ENCODE measurements at regions not wholly inside any gene's neighbourhood (a gene's known extent, or its start where the extent isn't known, plus 50 kb on each side); places are given as distances from the start of the nearest gene placed in this dataset.
"Not testable (repeated sequence)": the region's sequence is repeated elsewhere in the genome, so short reads cannot be mapped to it uniquely, and the experiment has no call there.

GRCh38 chr4:115179438-115180062 lies 66.1 kb upstream of the NDST4 start:
- FAIRE-seq; DNase-seq (ENCODE audit: low spot score): not testable (repeated sequence)

DNA sequence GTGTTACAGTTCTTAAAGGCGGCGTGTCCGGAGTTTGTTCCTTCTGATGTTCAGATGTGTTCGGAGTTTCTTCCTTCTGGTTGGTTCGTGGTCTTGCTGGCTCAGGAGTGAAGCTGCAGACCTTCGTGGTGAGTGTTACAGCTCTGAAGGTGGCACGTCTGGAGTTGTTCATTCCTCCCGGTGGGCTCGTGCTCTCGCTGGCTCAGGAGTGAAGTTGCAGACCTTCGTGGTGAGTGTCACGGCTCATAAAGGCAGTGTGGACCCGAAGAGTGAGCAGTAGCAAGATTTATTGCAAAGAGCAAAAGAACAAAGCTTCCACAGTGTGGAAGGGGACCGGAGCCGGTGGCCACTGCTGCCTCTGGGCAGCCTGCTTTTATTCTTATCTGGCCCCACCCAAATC lies 65.3 kb upstream of the NDST4 start:
- FAIRE-seq; DNase-seq (ENCODE audit: low spot score): not testable (repeated sequence)

- DNase-seq (ENCODE audit: low spot score) (no peak), FAIRE-seq (no peak)
Observed at GRCh38 chr4:115171220-115171619, 57.8 kb upstream of the NDST4 start.

DNA sequence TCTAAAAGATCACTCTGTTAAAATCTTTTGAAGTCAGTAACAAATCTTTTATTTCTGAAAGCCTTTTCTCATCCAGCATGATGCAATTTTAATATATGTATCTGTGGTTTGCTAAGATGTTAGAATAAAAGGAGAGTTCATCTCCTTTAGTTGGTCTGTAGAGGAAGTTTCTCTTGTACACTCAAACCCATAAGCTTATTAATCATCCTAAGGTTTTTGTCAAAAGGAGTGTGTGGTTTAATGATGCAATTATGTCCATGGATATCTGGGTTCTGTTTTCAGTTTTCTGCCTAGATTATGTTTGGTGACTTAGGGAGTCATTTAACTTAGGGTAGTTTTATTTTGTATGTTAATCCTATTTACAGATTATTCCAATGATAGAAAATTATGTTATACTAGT lies 52.1 kb upstream of the NDST4 start:
- no peak for FAIRE-seq
- DNase-seq (ENCODE audit: low spot score) = no peak

Data from urothelium cell line (cell line).